ENCODE measurements at regions not wholly inside any gene's neighbourhood (a gene's known extent, or its start where the extent isn't known, plus 50 kb on each side); places are given as distances from the start of the nearest gene placed in this dataset.

DNA sequence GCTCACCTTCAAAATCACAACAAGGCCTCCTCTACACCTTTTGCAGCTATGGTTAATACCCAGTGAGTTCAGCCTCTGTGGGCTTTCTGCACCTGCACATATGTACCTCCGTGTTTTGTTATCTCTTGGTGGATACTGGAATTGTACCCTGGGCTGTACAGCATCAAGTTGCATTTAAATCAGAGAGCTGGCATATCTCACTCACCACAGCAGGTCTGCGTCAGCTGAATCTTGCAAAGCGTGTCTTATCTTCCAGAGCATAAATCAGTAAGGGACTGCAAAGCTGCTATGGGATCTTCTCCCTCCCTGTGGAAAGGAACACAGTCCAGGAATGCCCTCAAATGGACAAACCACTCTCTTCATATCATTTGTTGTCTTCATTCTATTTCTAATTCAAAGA lies 1048.7 kb downstream of the UQCRFS1 start:
- H4K20me1 ChIP-seq (ENCODE audit: control insufficient read depth, insufficient read depth, insufficient read length): no peaks in the 10 kb centered on the region
- no peak overlapping the region for H2BK15ac ChIP-seq (ENCODE audit: low read depth, low read length)
- no peak overlapping the region for H4K8ac ChIP-seq (replicated peaks; ENCODE audit: insufficient read length, low read depth, low read length)
- no peak overlapping the region for H3K14ac ChIP-seq (ENCODE audit: insufficient read depth, low read length)
- no peak overlapping the region for H3K18ac ChIP-seq (ENCODE audit: insufficient read length, low read depth, low read length)
- H3K27ac ChIP-seq (ENCODE audit: insufficient read length, low read depth, low read length): no peak overlapping the region
- Mint-ChIP-seq H3K4me1 (peaks cover 32 to 37% of the 10 kb centered on the region in 2 experiments), H3K36me3 (ENCODE audit: insufficient read depth in 1 of 3, low read depth in 3 of 3) (peaks cover 0 to 7% (median 0%) of the 10 kb centered on the region in 3 experiments; a peak in 2 of 7 replicates), H3K9me3 (peaks cover 7 to 9% of the 10 kb centered on the region in 2 experiments; a peak in 4 of 5 replicates), H3K27me3 (ENCODE audit: low read depth) (peaks cover 2% of the 10 kb centered on the region), H3K27ac (no peak overlapping the region), H3K4me3 (no peak overlapping the region)
- no peak overlapping the region for H2BK20ac ChIP-seq (ENCODE audit: low read depth, low read length, poor library complexity, severe bottlenecking)
- DNase-seq: no peak
- no peak overlapping the region for H3K23ac ChIP-seq (ENCODE audit: insufficient read length, low read depth, low read length)
- H3K4me2 ChIP-seq (ENCODE audit: insufficient read depth, insufficient read length, low read length): no peak overlapping the region
- H3K79me1 ChIP-seq (ENCODE audit: insufficient read depth, low read depth, low read length, poor library complexity, severe bottlenecking): no peaks in the 10 kb centered on the region
- H2AFZ ChIP-seq (ENCODE audit: low read length): no peak overlapping the region
- no peaks in the 10 kb centered on the region for H3K23me2 ChIP-seq (ENCODE audit: insufficient read length, low read depth, low read length, poor library complexity, severe bottlenecking)
- no peak overlapping the region for H4K5ac ChIP-seq (ENCODE audit: insufficient read length, low read depth, low read length)
- no peak for TF ChIP-seq CTCF (conservative IDR thresholded peaks at IDR 0.05)
- no peak overlapping the region for H2BK120ac ChIP-seq (ENCODE audit: low read depth, low read length, poor library complexity, severe bottlenecking)
- no CpG with 5 or more reads among the region's 3 CpGs for WGBS (ENCODE audit: extremely low coverage, insufficient read length, low lambda C conversion rate)
- no peaks in the 10 kb centered on the region for H3K9me3 ChIP-seq (ENCODE audit: control insufficient read depth, low read depth, low read length)
- no peak overlapping the region for H3K56ac ChIP-seq (ENCODE audit: insufficient read length, low read depth, low read length)
- no peak overlapping the region for H3K4ac ChIP-seq (ENCODE audit: low read depth, low read length)
- no peaks in the 10 kb centered on the region for H3K27me3 ChIP-seq (ENCODE audit: insufficient read depth, low read length)
- no peak overlapping the region for H2BK12ac ChIP-seq (ENCODE audit: insufficient read length, low read depth, low read length)
- H4K91ac ChIP-seq (ENCODE audit: insufficient read length, low read depth, low read length): no peak overlapping the region
- H3K4me1 ChIP-seq (ENCODE audit: insufficient read depth, low read length): peaks cover 5% of the 10 kb centered on the region; the same call in 1 of the 2 replicates
- no peak overlapping the region for H3K9ac ChIP-seq (ENCODE audit: extremely low read depth, insufficient read length, low read length)
- no peaks in the 10 kb centered on the region for H3K79me2 ChIP-seq (ENCODE audit: insufficient read depth, low read length)
- no peak overlapping the region for H2BK5ac ChIP-seq (ENCODE audit: insufficient read length, low read length)
- H3T11ph ChIP-seq (ENCODE audit: low read length): no peak overlapping the region
- H2AK5ac ChIP-seq (ENCODE audit: insufficient read length, low read length): no peak overlapping the region
